HL-60 (cell line): ENCODE measurements at regions not wholly inside any gene's neighbourhood (a gene's known extent, or its start where the extent isn't known, plus 50 kb on each side); places are given as distances from the start of the nearest gene placed in this dataset.

Experiments used
- GABPA ChIP-seq: IDR thresholded peaks from 2 replicates; pipeline ENCODE4 v1.6.1; 2012; ENCODE audit warnings: low read depth
- POLR2AphosphoS5 ChIP-seq: IDR thresholded peaks from 2 replicates; pipeline ENCODE4 v1.6.1; 2012; ENCODE audit warnings: low read depth
- TF ChIP-seq, protein P1 (sequence below): IDR thresholded peaks from one replicate; pipeline ENCODE4 v1.5.1; 2011; ENCODE audit warnings: low read length, control low read depth, inconsistent platforms; ENCODE audit not compliant: insufficient read depth

DNA sequence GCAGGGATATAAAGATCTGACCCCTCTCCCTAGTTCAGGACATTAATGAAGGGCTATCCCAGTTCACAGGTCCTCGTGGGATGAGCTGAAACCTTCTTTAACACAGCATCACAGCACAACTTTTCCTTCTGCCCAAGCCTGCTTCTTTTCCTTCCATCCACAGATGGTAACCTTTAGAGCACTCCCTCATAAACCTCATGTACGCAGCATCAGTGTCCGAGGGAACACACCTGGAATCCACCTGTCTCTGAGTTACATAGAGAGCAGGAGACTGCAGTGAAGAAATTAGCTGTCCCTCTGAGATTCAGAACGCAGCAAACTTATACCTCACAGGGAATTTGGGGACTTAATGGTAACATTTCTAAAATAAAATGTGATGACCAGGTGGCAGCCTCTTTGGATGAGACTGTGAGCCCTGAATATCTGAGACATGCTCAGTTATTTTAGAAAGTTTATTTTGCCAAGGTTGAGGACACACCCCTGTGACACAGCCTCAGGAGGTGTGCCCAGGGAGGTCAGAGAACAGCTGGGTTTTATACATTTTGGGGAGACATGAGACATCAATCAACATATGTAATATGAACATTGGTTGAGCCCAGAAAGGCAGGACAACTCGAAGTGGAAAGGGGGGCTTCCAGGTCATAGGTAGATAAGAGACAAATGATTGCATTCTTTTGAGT, 73.8 kb upstream of the PACRGL start:
- TF ChIP-seq, protein P1, sequence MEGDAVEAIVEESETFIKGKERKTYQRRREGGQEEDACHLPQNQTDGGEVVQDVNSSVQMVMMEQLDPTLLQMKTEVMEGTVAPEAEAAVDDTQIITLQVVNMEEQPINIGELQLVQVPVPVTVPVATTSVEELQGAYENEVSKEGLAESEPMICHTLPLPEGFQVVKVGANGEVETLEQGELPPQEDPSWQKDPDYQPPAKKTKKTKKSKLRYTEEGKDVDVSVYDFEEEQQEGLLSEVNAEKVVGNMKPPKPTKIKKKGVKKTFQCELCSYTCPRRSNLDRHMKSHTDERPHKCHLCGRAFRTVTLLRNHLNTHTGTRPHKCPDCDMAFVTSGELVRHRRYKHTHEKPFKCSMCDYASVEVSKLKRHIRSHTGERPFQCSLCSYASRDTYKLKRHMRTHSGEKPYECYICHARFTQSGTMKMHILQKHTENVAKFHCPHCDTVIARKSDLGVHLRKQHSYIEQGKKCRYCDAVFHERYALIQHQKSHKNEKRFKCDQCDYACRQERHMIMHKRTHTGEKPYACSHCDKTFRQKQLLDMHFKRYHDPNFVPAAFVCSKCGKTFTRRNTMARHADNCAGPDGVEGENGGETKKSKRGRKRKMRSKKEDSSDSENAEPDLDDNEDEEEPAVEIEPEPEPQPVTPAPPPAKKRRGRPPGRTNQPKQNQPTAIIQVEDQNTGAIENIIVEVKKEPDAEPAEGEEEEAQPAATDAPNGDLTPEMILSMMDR, result no peak
- no peak for TF ChIP-seq POLR2AphosphoS5
- TF ChIP-seq GABPA, result no peak
